Ishikawa (cell line): ENCODE measurements at regions not wholly inside any gene's neighbourhood (a gene's known extent, or its start where the extent isn't known, plus 50 kb on each side); places are given as distances from the start of the nearest gene placed in this dataset.

Source experiments
- CEBPB ChIP-seq: IDR thresholded peaks from 2 replicates; pipeline ENCODE4 v1.6.1; 2012
- CREB1 ChIP-seq: IDR thresholded peaks from 2 replicates; pipeline ENCODE4 v1.6.1; 2012; ENCODE audit warnings: low read depth
- EGR1 ChIP-seq: IDR thresholded peaks from 2 replicates; pipeline ENCODE4 v1.6.1; 2012
- EP300 ChIP-seq: IDR thresholded peaks from 2 replicates; pipeline ENCODE4 v1.6.1; 2012; ENCODE audit warnings: borderline replicate concordance
- NFIC ChIP-seq: IDR thresholded peaks from 2 replicates; pipeline ENCODE4 v1.6.1; 2012
- RAD21 ChIP-seq: IDR thresholded peaks from 2 replicates; pipeline ENCODE4 v1.6.1; 2012; ENCODE audit warnings: low read depth
- TAF1 ChIP-seq: IDR thresholded peaks from 2 replicates; pipeline ENCODE4 v1.6.1; 2012; ENCODE audit warnings: low read depth, mild to moderate bottlenecking
- TEAD4 ChIP-seq: IDR thresholded peaks from 2 replicates; pipeline ENCODE4 v1.6.1; 2012
- USF1 ChIP-seq: IDR thresholded peaks from 2 replicates; pipeline ENCODE4 v1.6.1; 2012
- YY1 ChIP-seq: IDR thresholded peaks from 2 replicates; pipeline ENCODE4 v1.6.1; 2012; ENCODE audit warnings: low read depth
- ZBTB7A ChIP-seq: IDR thresholded peaks from 2 replicates; pipeline ENCODE4 v1.6.1; 2012; ENCODE audit warnings: low read depth
- TF ChIP-seq, protein P1 (sequence below): IDR thresholded peaks from 2 replicates; pipeline ENCODE4 v1.6.1; 2012
- TF ChIP-seq, protein P2 (sequence below): IDR thresholded peaks from 2 replicates; pipeline ENCODE4 v1.6.1; 2012; ENCODE audit warnings: low read depth, mild to moderate bottlenecking

DNA sequence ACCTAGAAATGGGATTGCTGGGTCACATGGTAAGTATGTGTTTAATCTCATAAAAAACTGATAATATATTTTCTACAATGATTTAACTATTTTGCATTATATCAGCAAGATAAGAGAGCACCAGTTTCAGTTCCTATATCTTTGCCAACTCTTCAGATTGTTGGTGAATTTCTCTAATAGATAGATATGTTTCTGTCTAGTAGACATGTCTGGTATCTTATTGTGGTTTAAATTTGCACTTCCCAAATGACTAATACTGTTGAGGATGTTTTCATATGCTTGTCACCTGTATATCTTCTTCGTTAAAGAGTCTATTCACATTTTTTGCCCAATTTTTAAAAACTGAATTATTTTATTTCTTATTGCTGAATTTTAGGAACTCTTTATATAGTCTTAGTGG lies 113.8 kb upstream of the UXS1 start:
- TF ChIP-seq RAD21 (no peak), EP300 (no peak), CREB1 (no peak), ZBTB7A (no peak), TAF1 (no peak), EGR1 (no peak), CEBPB (no peak), YY1 (no peak), TEAD4 (no peak), NFIC (no peak), USF1 (no peak)
- TF ChIP-seq, protein P1, sequence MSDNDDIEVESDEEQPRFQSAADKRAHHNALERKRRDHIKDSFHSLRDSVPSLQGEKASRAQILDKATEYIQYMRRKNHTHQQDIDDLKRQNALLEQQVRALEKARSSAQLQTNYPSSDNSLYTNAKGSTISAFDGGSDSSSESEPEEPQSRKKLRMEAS, result no peak
- TF ChIP-seq, protein P2, sequence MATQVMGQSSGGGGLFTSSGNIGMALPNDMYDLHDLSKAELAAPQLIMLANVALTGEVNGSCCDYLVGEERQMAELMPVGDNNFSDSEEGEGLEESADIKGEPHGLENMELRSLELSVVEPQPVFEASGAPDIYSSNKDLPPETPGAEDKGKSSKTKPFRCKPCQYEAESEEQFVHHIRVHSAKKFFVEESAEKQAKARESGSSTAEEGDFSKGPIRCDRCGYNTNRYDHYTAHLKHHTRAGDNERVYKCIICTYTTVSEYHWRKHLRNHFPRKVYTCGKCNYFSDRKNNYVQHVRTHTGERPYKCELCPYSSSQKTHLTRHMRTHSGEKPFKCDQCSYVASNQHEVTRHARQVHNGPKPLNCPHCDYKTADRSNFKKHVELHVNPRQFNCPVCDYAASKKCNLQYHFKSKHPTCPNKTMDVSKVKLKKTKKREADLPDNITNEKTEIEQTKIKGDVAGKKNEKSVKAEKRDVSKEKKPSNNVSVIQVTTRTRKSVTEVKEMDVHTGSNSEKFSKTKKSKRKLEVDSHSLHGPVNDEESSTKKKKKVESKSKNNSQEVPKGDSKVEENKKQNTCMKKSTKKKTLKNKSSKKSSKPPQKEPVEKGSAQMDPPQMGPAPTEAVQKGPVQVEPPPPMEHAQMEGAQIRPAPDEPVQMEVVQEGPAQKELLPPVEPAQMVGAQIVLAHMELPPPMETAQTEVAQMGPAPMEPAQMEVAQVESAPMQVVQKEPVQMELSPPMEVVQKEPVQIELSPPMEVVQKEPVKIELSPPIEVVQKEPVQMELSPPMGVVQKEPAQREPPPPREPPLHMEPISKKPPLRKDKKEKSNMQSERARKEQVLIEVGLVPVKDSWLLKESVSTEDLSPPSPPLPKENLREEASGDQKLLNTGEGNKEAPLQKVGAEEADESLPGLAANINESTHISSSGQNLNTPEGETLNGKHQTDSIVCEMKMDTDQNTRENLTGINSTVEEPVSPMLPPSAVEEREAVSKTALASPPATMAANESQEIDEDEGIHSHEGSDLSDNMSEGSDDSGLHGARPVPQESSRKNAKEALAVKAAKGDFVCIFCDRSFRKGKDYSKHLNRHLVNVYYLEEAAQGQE, result no peak
